SK-N-SH treated with all-trans-retinoic acid at 6 μM for 48 hours (cell line): ENCODE measurements at regions not wholly inside any gene's neighbourhood (a gene's known extent, or its start where the extent isn't known, plus 50 kb on each side); places are given as distances from the start of the nearest gene placed in this dataset.

Source experiments
- ATAC-seq: fragments of 200-7000 bp; cut with Tn5 transposase; 3 replicates; pipeline ENCODE4 v1.9.1; 2020; ENCODE audit warnings: mild to moderate bottlenecking, moderate library complexity
- BACH2 ChIP-seq: fragments of 250-450 bp; sonication (Bioruptor Pico); IDR thresholded peaks from 2 replicates; pipeline ENCODE4 v1.9.0; 2021; ENCODE audit warnings: mild to moderate bottlenecking, borderline replicate concordance
- CSDC2 ChIP-seq: fragments of 250-450 bp; sonication (Bioruptor Pico); IDR thresholded peaks from 2 replicates; pipeline ENCODE4 v1.5.0; 2020; ENCODE audit warnings: mild to moderate bottlenecking, moderate library complexity
- ESRRG ChIP-seq: fragments of 250-450 bp; sonication (Bioruptor Pico); IDR thresholded peaks from 2 replicates; pipeline ENCODE4 v1.6.1; 2021; ENCODE audit warnings: mild to moderate bottlenecking
- GLIS3 ChIP-seq: fragments of 250-450 bp; sonication (Bioruptor Pico); IDR thresholded peaks from 2 replicates; pipeline ENCODE4 v1.5.0; 2020; ENCODE audit warnings: mild to moderate bottlenecking, moderate library complexity
- ISL1 ChIP-seq: fragments of 250-450 bp; sonication (Bioruptor Pico); IDR thresholded peaks from 2 replicates; pipeline ENCODE4 v2.1.2; 2022; ENCODE audit warnings: mild to moderate bottlenecking, moderate library complexity
- OSR1 ChIP-seq: fragments of 250-450 bp; sonication (Bioruptor Pico); IDR thresholded peaks from 2 replicates; pipeline ENCODE4 v1.8.0; 2022; ENCODE audit warnings: moderate library complexity, mild to moderate bottlenecking, inconsistent platforms
- PPARA ChIP-seq: fragments of 250-450 bp; sonication (Bioruptor Pico); IDR thresholded peaks from 2 replicates; pipeline ENCODE4 v1.5.0; 2020; ENCODE audit warnings: mild to moderate bottlenecking, borderline replicate concordance
- RARB ChIP-seq: fragments of 250-450 bp; sonication (Bioruptor Pico); IDR thresholded peaks from 2 replicates; pipeline ENCODE4 v1.8.0; 2021; ENCODE audit warnings: mild to moderate bottlenecking, moderate library complexity
- SNAI2 ChIP-seq: fragments of 250-450 bp; sonication (Bioruptor Pico); IDR thresholded peaks from 2 replicates; pipeline ENCODE4 v1.5.0; 2020; ENCODE audit warnings: mild to moderate bottlenecking, moderate library complexity
- TCF4 ChIP-seq: fragments of 250-450 bp; sonication (Bioruptor Pico); IDR thresholded peaks from 2 replicates; pipeline ENCODE4 v1.8.0; 2021; ENCODE audit warnings: mild to moderate bottlenecking, moderate library complexity, borderline replicate concordance
- TOX ChIP-seq: fragments of 250-450 bp; sonication (Bioruptor Pico); IDR thresholded peaks from 2 replicates; pipeline ENCODE4 v1.8.0; 2021; ENCODE audit warnings: mild to moderate bottlenecking, moderate library complexity, borderline replicate concordance
- ZC3H10 ChIP-seq: fragments of 250-450 bp; sonication (Bioruptor Pico); IDR thresholded peaks from 2 replicates; pipeline ENCODE4 v1.5.1; 2021; ENCODE audit warnings: mild to moderate bottlenecking, moderate library complexity
- ZFP3 ChIP-seq: fragments of 250-450 bp; sonication (Bioruptor Pico); IDR thresholded peaks from 2 replicates; pipeline ENCODE4 v1.5.0; 2020; ENCODE audit warnings: mild to moderate bottlenecking, moderate library complexity
- ZNF565 ChIP-seq: fragments of 450-650 bp; formaldehyde crosslinking; conservative IDR thresholded peaks from 2 replicates; pipeline ENCODE4 v1.5.0; 2020; ENCODE audit warnings: low read depth, mild to moderate bottlenecking, moderate library complexity
- ZNF70 ChIP-seq: fragments of 450-650 bp; formaldehyde crosslinking; IDR thresholded peaks from 2 replicates; pipeline ENCODE4 v1.5.0; 2020; ENCODE audit warnings: mild to moderate bottlenecking, moderate library complexity
- ZNF8 ChIP-seq: fragments of 450-650 bp; formaldehyde crosslinking; IDR thresholded peaks from 2 replicates; pipeline ENCODE4 v1.5.0; 2020; ENCODE audit warnings: mild to moderate bottlenecking, moderate library complexity
- TF ChIP-seq, protein P1 (sequence below): fragments of 250-450 bp; sonication (Bioruptor Pico); IDR thresholded peaks from 2 replicates; pipeline ENCODE4 v1.8.0; 2021; ENCODE audit warnings: low read depth, mild to moderate bottlenecking, moderate library complexity, borderline replicate concordance
- TF ChIP-seq, protein P2 (sequence below): fragments of 250-450 bp; sonication (Bioruptor Pico); IDR thresholded peaks from 2 replicates; pipeline ENCODE4 v1.5.1; 2020; ENCODE audit warnings: low read depth, mild to moderate bottlenecking, moderate library complexity
- TF ChIP-seq, protein P3 (sequence below): fragments of 250-450 bp; sonication (Bioruptor Pico); IDR thresholded peaks from 2 replicates; pipeline ENCODE4 v1.5.0; 2020; ENCODE audit warnings: mild to moderate bottlenecking, moderate library complexity
- TF ChIP-seq, protein P4 (sequence below): fragments of 250-450 bp; sonication (Bioruptor Pico); IDR thresholded peaks from 2 replicates; pipeline ENCODE4 v1.8.0; 2020; ENCODE audit warnings: mild to moderate bottlenecking, moderate library complexity, borderline replicate concordance
- TF ChIP-seq, protein P5 (sequence below): fragments of 250-450 bp; sonication (Bioruptor Pico); IDR thresholded peaks from 2 replicates; pipeline ENCODE4 v1.5.1; 2021; ENCODE audit warnings: mild to moderate bottlenecking, moderate library complexity

DNA sequence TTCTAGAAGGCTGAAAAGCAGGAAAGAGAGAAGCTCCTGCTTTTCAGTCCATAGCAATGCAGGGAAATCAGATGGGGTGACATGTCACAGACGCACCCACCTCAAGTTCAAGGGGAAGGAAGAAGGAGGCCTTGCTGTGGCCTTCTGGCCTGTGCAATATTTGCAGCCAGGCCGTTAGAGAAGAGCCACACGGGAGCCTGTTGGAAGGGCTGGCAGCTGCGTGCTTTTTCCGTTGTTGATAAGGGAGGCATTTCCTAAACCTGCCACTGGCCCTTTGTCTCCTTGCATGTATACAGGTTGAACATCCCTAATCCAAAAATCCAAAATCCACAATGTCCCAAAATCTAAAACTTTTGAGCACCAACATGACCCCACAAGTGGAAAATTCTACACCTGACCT, 492.5 kb upstream of the ZMIZ1 start (continued):
- TF ChIP-seq, protein P1, sequence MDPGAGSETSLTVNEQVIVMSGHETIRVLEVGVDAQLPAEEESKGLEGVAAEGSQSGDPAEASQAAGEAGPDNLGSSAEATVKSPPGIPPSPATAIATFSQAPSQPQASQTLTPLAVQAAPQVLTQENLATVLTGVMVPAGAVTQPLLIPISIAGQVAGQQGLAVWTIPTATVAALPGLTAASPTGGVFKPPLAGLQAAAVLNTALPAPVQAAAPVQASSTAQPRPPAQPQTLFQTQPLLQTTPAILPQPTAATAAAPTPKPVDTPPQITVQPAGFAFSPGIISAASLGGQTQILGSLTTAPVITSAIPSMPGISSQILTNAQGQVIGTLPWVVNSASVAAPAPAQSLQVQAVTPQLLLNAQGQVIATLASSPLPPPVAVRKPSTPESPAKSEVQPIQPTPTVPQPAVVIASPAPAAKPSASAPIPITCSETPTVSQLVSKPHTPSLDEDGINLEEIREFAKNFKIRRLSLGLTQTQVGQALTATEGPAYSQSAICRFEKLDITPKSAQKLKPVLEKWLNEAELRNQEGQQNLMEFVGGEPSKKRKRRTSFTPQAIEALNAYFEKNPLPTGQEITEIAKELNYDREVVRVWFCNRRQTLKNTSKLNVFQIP (CRISPR knock-in tag) = no peak
- no peak for TF ChIP-seq TCF4

DNA sequence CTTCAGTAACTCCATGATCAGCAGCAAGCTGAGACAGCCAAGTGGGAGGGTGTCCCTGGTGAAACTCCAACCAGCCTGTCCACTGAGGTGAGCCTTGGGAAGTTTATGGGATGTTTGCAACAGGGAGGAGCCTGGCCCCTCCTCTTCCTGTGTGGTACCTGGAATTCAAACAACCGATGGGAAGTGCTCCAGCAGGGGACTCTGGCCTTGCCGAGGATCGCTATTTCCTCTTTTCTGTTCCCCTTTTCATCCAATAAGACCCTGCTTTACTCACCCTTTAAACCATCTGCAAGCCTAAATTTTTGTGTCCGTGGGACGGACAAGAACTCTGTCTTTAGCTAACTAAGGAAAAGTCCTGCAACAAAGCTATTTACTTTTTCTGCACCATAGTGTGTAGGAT, 491.1 kb upstream of the ZMIZ1 start:
- TF ChIP-seq, protein P2, sequence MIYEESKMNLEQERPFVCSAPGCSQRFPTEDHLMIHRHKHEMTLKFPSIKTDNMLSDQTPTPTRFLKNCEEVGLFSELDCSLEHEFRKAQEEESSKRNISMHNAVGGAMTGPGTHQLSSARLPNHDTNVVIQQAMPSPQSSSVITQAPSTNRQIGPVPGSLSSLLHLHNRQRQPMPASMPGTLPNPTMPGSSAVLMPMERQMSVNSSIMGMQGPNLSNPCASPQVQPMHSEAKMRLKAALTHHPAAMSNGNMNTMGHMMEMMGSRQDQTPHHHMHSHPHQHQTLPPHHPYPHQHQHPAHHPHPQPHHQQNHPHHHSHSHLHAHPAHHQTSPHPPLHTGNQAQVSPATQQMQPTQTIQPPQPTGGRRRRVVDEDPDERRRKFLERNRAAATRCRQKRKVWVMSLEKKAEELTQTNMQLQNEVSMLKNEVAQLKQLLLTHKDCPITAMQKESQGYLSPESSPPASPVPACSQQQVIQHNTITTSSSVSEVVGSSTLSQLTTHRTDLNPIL (CRISPR knock-in tag) = no peak
- TF ChIP-seq ZNF70 (CRISPR knock-in tag) (no peak), ZFP3 (CRISPR knock-in tag) (no peak), TCF4 (no peak), GLIS3 (CRISPR knock-in tag) (no peak), OSR1 (CRISPR knock-in tag) (no peak), ESRRG (no peak), ZNF8 (CRISPR knock-in tag) (no peak), TOX (CRISPR knock-in tag) (no peak), ZC3H10 (no peak), PPARA (no peak)
- TF ChIP-seq, protein P3, sequence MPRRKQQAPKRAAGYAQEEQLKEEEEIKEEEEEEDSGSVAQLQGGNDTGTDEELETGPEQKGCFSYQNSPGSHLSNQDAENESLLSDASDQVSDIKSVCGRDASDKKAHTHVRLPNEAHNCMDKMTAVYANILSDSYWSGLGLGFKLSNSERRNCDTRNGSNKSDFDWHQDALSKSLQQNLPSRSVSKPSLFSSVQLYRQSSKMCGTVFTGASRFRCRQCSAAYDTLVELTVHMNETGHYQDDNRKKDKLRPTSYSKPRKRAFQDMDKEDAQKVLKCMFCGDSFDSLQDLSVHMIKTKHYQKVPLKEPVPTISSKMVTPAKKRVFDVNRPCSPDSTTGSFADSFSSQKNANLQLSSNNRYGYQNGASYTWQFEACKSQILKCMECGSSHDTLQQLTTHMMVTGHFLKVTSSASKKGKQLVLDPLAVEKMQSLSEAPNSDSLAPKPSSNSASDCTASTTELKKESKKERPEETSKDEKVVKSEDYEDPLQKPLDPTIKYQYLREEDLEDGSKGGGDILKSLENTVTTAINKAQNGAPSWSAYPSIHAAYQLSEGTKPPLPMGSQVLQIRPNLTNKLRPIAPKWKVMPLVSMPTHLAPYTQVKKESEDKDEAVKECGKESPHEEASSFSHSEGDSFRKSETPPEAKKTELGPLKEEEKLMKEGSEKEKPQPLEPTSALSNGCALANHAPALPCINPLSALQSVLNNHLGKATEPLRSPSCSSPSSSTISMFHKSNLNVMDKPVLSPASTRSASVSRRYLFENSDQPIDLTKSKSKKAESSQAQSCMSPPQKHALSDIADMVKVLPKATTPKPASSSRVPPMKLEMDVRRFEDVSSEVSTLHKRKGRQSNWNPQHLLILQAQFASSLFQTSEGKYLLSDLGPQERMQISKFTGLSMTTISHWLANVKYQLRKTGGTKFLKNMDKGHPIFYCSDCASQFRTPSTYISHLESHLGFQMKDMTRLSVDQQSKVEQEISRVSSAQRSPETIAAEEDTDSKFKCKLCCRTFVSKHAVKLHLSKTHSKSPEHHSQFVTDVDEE = no peak
- TF ChIP-seq, protein P4, sequence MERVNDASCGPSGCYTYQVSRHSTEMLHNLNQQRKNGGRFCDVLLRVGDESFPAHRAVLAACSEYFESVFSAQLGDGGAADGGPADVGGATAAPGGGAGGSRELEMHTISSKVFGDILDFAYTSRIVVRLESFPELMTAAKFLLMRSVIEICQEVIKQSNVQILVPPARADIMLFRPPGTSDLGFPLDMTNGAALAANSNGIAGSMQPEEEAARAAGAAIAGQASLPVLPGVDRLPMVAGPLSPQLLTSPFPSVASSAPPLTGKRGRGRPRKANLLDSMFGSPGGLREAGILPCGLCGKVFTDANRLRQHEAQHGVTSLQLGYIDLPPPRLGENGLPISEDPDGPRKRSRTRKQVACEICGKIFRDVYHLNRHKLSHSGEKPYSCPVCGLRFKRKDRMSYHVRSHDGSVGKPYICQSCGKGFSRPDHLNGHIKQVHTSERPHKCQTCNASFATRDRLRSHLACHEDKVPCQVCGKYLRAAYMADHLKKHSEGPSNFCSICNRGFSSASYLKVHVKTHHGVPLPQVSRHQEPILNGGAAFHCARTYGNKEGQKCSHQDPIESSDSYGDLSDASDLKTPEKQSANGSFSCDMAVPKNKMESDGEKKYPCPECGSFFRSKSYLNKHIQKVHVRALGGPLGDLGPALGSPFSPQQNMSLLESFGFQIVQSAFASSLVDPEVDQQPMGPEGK (CRISPR knock-in tag) = no peak
- TF ChIP-seq, protein P1 (CRISPR knock-in tag) = no peak
- TF ChIP-seq, protein P5, sequence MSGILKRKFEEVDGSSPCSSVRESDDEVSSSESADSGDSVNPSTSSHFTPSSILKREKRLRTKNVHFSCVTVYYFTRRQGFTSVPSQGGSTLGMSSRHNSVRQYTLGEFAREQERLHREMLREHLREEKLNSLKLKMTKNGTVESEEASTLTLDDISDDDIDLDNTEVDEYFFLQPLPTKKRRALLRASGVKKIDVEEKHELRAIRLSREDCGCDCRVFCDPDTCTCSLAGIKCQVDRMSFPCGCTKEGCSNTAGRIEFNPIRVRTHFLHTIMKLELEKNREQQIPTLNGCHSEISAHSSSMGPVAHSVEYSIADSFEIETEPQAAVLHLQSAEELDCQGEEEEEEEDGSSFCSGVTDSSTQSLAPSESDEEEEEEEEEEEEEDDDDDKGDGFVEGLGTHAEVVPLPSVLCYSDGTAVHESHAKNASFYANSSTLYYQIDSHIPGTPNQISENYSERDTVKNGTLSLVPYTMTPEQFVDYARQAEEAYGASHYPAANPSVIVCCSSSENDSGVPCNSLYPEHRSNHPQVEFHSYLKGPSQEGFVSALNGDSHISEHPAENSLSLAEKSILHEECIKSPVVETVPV (CRISPR knock-in tag) = no peak
- no peak for ATAC-seq

DNA sequence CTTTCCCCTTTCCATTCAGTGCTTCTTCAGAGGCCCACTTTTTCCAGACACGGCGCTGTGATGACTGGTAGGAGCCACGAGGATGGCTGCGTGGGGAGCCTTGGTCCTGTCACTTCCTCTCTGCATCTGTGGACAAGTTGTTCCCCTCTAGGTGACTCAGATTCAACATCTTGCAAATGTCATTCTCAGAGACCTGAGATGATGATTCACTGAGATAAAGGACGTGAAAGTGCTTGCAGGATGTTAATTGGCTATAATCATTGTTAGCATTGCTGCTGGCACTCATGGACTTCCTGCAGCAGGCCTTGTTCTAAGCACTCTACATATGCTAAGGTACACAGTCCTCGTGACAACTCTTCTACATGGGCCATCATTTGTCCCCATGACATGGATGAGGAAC, 489.8 kb upstream of the ZMIZ1 start:
- no peak for ATAC-seq
- TF ChIP-seq BACH2 (CRISPR knock-in tag) = no peak
- TF ChIP-seq, protein P1 (CRISPR knock-in tag) = no peak
- TF ChIP-seq, protein P3 = no peak
- TF ChIP-seq CSDC2 (CRISPR knock-in tag) = no peak
- no peak for TF ChIP-seq SNAI2 (CRISPR knock-in tag)
- TF ChIP-seq RARB (CRISPR knock-in tag) = no peak
- TF ChIP-seq, protein P4 (CRISPR knock-in tag) = no peak
- TF ChIP-seq ZNF70 (CRISPR knock-in tag) = no peak
- TF ChIP-seq ZFP3 (CRISPR knock-in tag) = no peak
- no peak for TF ChIP-seq TOX (CRISPR knock-in tag)
- no peak for TF ChIP-seq ZNF8 (CRISPR knock-in tag)
- TF ChIP-seq ZNF565 = no peak
- TF ChIP-seq ISL1 (CRISPR knock-in tag) = no peak
